H9 (cell line): ENCODE measurements at regions not wholly inside any gene's neighbourhood (a gene's known extent, or its start where the extent isn't known, plus 50 kb on each side); places are given as distances from the start of the nearest gene placed in this dataset.

ENCODE experiments used
- DNase-seq: peaks from one replicate; pipeline ENCODE4 v3.0.0-alpha.2; 2017
- H2AFZ ChIP-seq: one replicate; pipeline ENCODE4 v1.6.1; 2013; ENCODE audit warnings: mild to moderate bottlenecking, low read length, control low read depth, moderate library complexity
- H2AK5ac ChIP-seq: 2 replicates; pipeline ENCODE4 v1.6.1; 2013; ENCODE audit warnings: low read length, control low read depth, mixed read lengths; ENCODE audit not compliant: insufficient read length
- H2BK120ac ChIP-seq: one replicate; pipeline ENCODE4 v1.6.1; 2013; ENCODE audit warnings: low read depth, mild to moderate bottlenecking, low read length, control low read depth, inconsistent platforms; ENCODE audit not compliant: poor library complexity, severe bottlenecking
- H2BK12ac ChIP-seq: 2 replicates; pipeline ENCODE4 v1.6.1; 2013; ENCODE audit warnings: low read length, control low read depth, mixed read lengths, low read depth; ENCODE audit not compliant: insufficient read length
- H2BK15ac ChIP-seq: 2 replicates; pipeline ENCODE4 v1.6.1; 2013; ENCODE audit warnings: low read depth, low read length, control low read depth
- H2BK20ac ChIP-seq: one replicate; pipeline ENCODE4 v1.6.1; 2013; ENCODE audit warnings: low read depth, mild to moderate bottlenecking, low read length, control low read depth, inconsistent platforms; ENCODE audit not compliant: poor library complexity, severe bottlenecking
- H2BK5ac ChIP-seq: 2 replicates; pipeline ENCODE4 v1.6.1; 2013; ENCODE audit warnings: low read length, control low read depth, mixed read lengths; ENCODE audit not compliant: insufficient read length
- H3K14ac ChIP-seq: 2 replicates; pipeline ENCODE4 v1.6.1; 2013; ENCODE audit warnings: low read length, control low read depth; ENCODE audit not compliant: insufficient read depth
- H3K18ac ChIP-seq: 2 replicates; pipeline ENCODE4 v1.6.1; 2013; ENCODE audit warnings: low read depth, mild to moderate bottlenecking, mixed read lengths, low read length, control low read depth; ENCODE audit not compliant: insufficient read length
- H3K23ac ChIP-seq: 2 replicates; pipeline ENCODE4 v1.6.1; 2013; ENCODE audit warnings: low read length, control low read depth, mixed read lengths, low read depth; ENCODE audit not compliant: insufficient read length
- H3K23me2 ChIP-seq: 2 replicates; pipeline ENCODE4 v1.6.1; 2013; ENCODE audit warnings: low read depth, mild to moderate bottlenecking, mixed read lengths, low read length, control low read depth; ENCODE audit not compliant: insufficient read length, poor library complexity, severe bottlenecking
- H3K27ac ChIP-seq: 2 replicates; pipeline ENCODE4 v1.5.1; 2013; ENCODE audit warnings: low read length, control low read depth, mixed read lengths, low read depth; ENCODE audit not compliant: insufficient read length
- H3K27me3 ChIP-seq: 2 replicates; pipeline ENCODE4 v1.6.1; 2013; ENCODE audit warnings: low read length, control low read depth, inconsistent platforms; ENCODE audit not compliant: insufficient read depth
- H3K4ac ChIP-seq: 2 replicates; pipeline ENCODE4 v1.6.1; 2013; ENCODE audit warnings: low read depth, mild to moderate bottlenecking, control low read depth, inconsistent platforms, low read length, moderate library complexity
- H3K4me1 ChIP-seq: 2 replicates; pipeline ENCODE4 v1.6.1; 2013; ENCODE audit warnings: low read length, control low read depth, inconsistent platforms; ENCODE audit not compliant: insufficient read depth
- H3K4me2 ChIP-seq: 2 replicates; pipeline ENCODE4 v1.6.1; 2013; ENCODE audit warnings: low read length, control low read depth, mixed read lengths; ENCODE audit not compliant: insufficient read length, insufficient read depth
- H3K56ac ChIP-seq: 2 replicates; pipeline ENCODE4 v1.6.1; 2013; ENCODE audit warnings: low read depth, mild to moderate bottlenecking, mixed read lengths, low read length, control low read depth; ENCODE audit not compliant: insufficient read length
- H3K79me1 ChIP-seq: 2 replicates; pipeline ENCODE4 v1.6.1; 2013; ENCODE audit warnings: low read depth, mild to moderate bottlenecking, moderate library complexity, low read length, control low read depth, inconsistent platforms; ENCODE audit not compliant: insufficient read depth, poor library complexity, severe bottlenecking
- H3K79me2 ChIP-seq: 2 replicates; pipeline ENCODE4 v1.6.1; 2013; ENCODE audit warnings: low read length, control low read depth, inconsistent platforms; ENCODE audit not compliant: insufficient read depth
- H3K9ac ChIP-seq: 2 replicates; pipeline ENCODE4 v1.6.1; 2013; ENCODE audit warnings: low read length, control low read depth, mixed read lengths; ENCODE audit not compliant: insufficient read length; ENCODE audit errors: extremely low read depth
- H3K9me3 ChIP-seq: one replicate; pipeline ENCODE4 v1.6.1; 2013; ENCODE audit warnings: low read depth, low read length, inconsistent platforms; ENCODE audit not compliant: control insufficient read depth
- H3T11ph ChIP-seq: one replicate; pipeline ENCODE4 v1.6.1; 2013; ENCODE audit warnings: mild to moderate bottlenecking, low read length, control low read depth, inconsistent platforms
- H4K20me1 ChIP-seq: one replicate; pipeline ENCODE4 v1.6.1; 2013; ENCODE audit not compliant: control insufficient read depth, insufficient read length, insufficient read depth
- H4K5ac ChIP-seq: 2 replicates; pipeline ENCODE4 v1.6.1; 2013; ENCODE audit warnings: low read depth, mild to moderate bottlenecking, mixed read lengths, low read length, control low read depth; ENCODE audit not compliant: insufficient read length
- H4K8ac ChIP-seq: replicated peaks from 2 replicates; pipeline ENCODE4 v1.6.1; 2013; ENCODE audit warnings: low read length, control low read depth, mixed read lengths, low read depth; ENCODE audit not compliant: insufficient read length
- H4K91ac ChIP-seq: 2 replicates; pipeline ENCODE4 v1.6.1; 2013; ENCODE audit warnings: low read depth, mild to moderate bottlenecking, moderate library complexity, mixed read lengths, low read length, control low read depth; ENCODE audit not compliant: insufficient read length
- H3K27ac Mint-ChIP-seq, 3 experiments: 2 replicates in 2 of 3; 3 replicates in 1 of 3; pipeline ENCODE4 v1.8.0; 2020 to 2021; ENCODE audit warnings: mixed read lengths in 3 of 3, mild to moderate bottlenecking in 1 of 3, moderate library complexity in 1 of 3
- H3K27me3 Mint-ChIP-seq: 2 replicates; pipeline ENCODE4 v1.8.0; 2021; ENCODE audit warnings: low read depth, mild to moderate bottlenecking, moderate library complexity, mixed read lengths
- H3K36me3 Mint-ChIP-seq, 3 experiments: 2 replicates in 2 of 3; 3 replicates in 1 of 3; pipeline ENCODE4 v1.8.0; 2020 to 2021; ENCODE audit warnings: low read depth in 3 of 3, mixed read lengths in 3 of 3; ENCODE audit not compliant: insufficient read depth in 1 of 3
- H3K4me1 Mint-ChIP-seq, 2 experiments: 2 replicates each; pipeline ENCODE4 v1.8.0; 2020; ENCODE audit warnings: mixed read lengths in 2 of 2
- H3K4me3 Mint-ChIP-seq, 2 experiments: 2 replicates in 1 of 2; 3 replicates in 1 of 2; pipeline ENCODE4 v1.8.0; 2020 to 2021; ENCODE audit warnings: mild to moderate bottlenecking in 2 of 2, mixed read lengths in 2 of 2, moderate library complexity in 1 of 2
- H3K9me3 Mint-ChIP-seq, 2 experiments: 2 replicates in 1 of 2; 3 replicates in 1 of 2; pipeline ENCODE4 v1.8.0; 2020; ENCODE audit warnings: mild to moderate bottlenecking in 2 of 2, mixed read lengths in 2 of 2, moderate library complexity in 1 of 2
- CTCF ChIP-seq: fragments of 200-600 bp; sonication (generic); conservative IDR thresholded peaks from 3 replicates; pipeline ENCODE4 v1.8.0; 2021; ENCODE audit warnings: antibody characterized with exemption, mild to moderate bottlenecking
- WGBS: extraction: QIAGEN DNeasy Blood & Tissue Kit; methylation state at CpG from one replicate; pipeline ENCODE4 v1.1.7; 2013; ENCODE audit warnings: missing lambda C conversion rate, low lambda C conversion rate, mixed read lengths; ENCODE audit not compliant: insufficient read length; ENCODE audit errors: extremely low coverage; 5-methylcytosine and 5-hydroxymethylcytosine counted together

DNA sequence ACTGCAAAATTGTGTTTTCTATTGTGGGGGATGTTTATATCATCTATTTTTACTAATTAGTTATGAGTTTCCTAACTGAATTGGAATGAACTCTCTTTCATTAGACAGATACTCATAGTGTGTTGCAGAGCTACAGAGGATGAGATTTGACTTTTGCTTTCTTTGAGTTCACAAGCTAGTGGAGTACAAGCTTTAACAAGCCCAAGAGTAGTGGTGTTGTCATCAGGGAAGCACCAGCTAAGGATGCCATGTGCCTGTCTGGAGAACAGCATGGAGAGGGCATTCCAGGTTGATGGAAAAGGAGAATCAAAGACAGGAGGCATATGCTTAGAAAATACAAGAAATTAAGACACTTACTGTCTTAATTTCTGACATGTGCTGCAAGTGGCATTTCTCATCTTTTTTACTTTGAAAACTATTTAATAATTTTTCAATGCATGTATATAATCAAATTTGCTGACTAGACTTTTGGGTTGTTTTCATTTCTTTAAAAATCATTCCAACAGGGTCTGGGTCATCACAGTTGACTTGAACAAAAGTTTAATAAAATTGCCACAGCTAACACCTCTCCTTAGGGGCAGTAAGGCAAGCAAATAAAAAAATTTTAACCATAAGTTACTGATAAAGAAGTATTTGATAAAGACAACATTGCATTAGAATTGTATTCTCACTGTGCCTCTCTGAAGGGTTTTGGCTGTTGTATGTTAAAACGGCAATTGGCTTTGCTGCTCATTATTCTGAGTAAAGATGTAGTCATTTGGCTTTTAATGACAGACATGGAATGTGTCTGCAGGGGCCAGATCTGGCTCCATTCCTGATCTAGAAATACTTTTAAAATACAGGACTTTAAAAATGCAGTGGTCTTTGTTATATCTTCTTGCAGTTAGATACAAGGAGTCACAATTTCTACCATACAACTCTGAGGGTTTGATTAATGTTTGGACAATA is 323.7 kb upstream of the CDH11 start:
- no peaks in the 10 kb centered on the region for H3K79me2 ChIP-seq
- H3K27ac Mint-ChIP-seq: no peak overlapping the region
- H4K8ac ChIP-seq: no peak overlapping the region
- H3K27ac ChIP-seq: no peak overlapping the region
- H3K9me3 Mint-ChIP-seq: peaks cover 10 to 16% of the 10 kb centered on the region in 2 experiments
- H2BK15ac ChIP-seq: no peak overlapping the region
- no peaks in the 10 kb centered on the region for H3K23me2 ChIP-seq
- H2BK20ac ChIP-seq: no peak overlapping the region
- no peak overlapping the region for H2BK120ac ChIP-seq
- H4K91ac ChIP-seq: no peak overlapping the region
- H3K27me3 ChIP-seq: no peaks in the 10 kb centered on the region
- H3K4me3 Mint-ChIP-seq: no peak overlapping the region
- no peaks in the 10 kb centered on the region for H4K20me1 ChIP-seq
- no peak for TF ChIP-seq CTCF
- H3K18ac ChIP-seq: no peak overlapping the region
- no peak overlapping the region for H3K9ac ChIP-seq
- H4K5ac ChIP-seq: no peak overlapping the region
- peaks cover 5 to 19% (median 9%) of the 10 kb centered on the region in 3 experiments; a peak in 6 of 7 replicates for H3K36me3 Mint-ChIP-seq
- no peak overlapping the region for H2BK12ac ChIP-seq
- no peak for DNase-seq
- H3K4me1 ChIP-seq: 0 out of 2 replicates have a peak, but pooled peaks cover 3% of the 10 kb centered on the region
- peaks cover 0 to 2% of the 10 kb centered on the region in 2 experiments; a peak in 1 of 4 replicates for H3K4me1 Mint-ChIP-seq
- no peak overlapping the region for H2AK5ac ChIP-seq
- no peak overlapping the region for H3T11ph ChIP-seq
- no peak overlapping the region for H3K4ac ChIP-seq
- no peak overlapping the region for H3K14ac ChIP-seq
- no peak overlapping the region for H2BK5ac ChIP-seq
- peaks cover 4% of the 10 kb centered on the region for H3K27me3 Mint-ChIP-seq
- no peak overlapping the region for H2AFZ ChIP-seq
- H3K79me1 ChIP-seq: no peaks in the 10 kb centered on the region
- no peak overlapping the region for H3K23ac ChIP-seq
- no peak overlapping the region for H3K56ac ChIP-seq
- H3K9me3 ChIP-seq: no peaks in the 10 kb centered on the region
- no peak overlapping the region for H3K4me2 ChIP-seq
- no CpG with 5 or more reads among the region's 1 CpG for WGBS
